GM12878 (cell line): ENCODE measurements at regions not wholly inside any gene's neighbourhood (a gene's known extent, or its start where the extent isn't known, plus 50 kb on each side); places are given as distances from the start of the nearest gene placed in this dataset.

Experiments used
- ATAC-seq: fragments of 200-7000 bp; cut with Tn5 transposase; 3 replicates; pipeline ENCODE4 v1.9.1; 2020; ENCODE audit warnings: mild to moderate bottlenecking, moderate library complexity
- BruUV-seq: library from RNA; stranded (reverse); fragments of 400-500 nt; replicated peaks from 2 replicates; lab custom pipeline; 2021; lab: Mats Ljungman, UMichigan
- CTCF ChIA-PET: fragments of 300-600 bp; sonication (Branson Sonifier 250); formaldehyde crosslinking; extraction: SDS; loops from one replicate; lab custom pipeline; 2021; ENCODE audit warnings: inconsistent platforms; lab: Yijun Ruan, JAX
- POLR2A ChIA-PET: fragments of 350-600 bp; formaldehyde crosslinking; extraction: SDS; loops from one replicate; lab custom pipeline; 2021; ENCODE audit warnings: inconsistent platforms; lab: Charles Lee
- RAD21 ChIA-PET: fragments of 300-600 bp; sonication (Branson Sonifier 250); formaldehyde crosslinking; loops from one replicate; lab custom pipeline; 2023; ENCODE audit warnings: antibody characterized with exemption; ENCODE audit not compliant: unreplicated experiment; lab: Charles Lee
- SMC1A ChIA-PET: fragments of 300-600 bp; sonication (Branson Sonifier 250); formaldehyde crosslinking; loops from one replicate; lab custom pipeline; 2023; ENCODE audit not compliant: unreplicated experiment, uncharacterized antibody; lab: Charles Lee
- DNase-seq: peaks from one replicate; pipeline ENCODE4 v3.0.0-alpha.2; 2011; ENCODE audit warnings: low read depth, low spot score
- FAIRE-seq: peaks from 3 replicates; lab custom pipeline; 2011; peaks lifted over from hg19 to GRCh38; lab: Jason Lieb, UNC
- H2AFZ ChIP-seq: 2 replicates; pipeline ENCODE4 v1.6.0; 2011; ENCODE audit warnings: low read depth, low read length, control low read depth; ENCODE audit not compliant: control insufficient read depth
- H3K27ac ChIP-seq: 2 replicates; pipeline ENCODE4 v1.5.1; 2011; ENCODE audit warnings: control low read depth; ENCODE audit not compliant: control insufficient read depth, insufficient read depth
- H3K27me3 ChIP-seq, 2 experiments: replicated peaks in 1 of 2; 2 replicates each; pipeline versions ENCODE4 v1.6.0 to v1.6.1; 2011; ENCODE audit warnings: low read length in 1 of 2; ENCODE audit not compliant: control insufficient read depth in 2 of 2, insufficient read depth in 2 of 2
- H3K36me3 ChIP-seq, 2 experiments: 2 replicates each; pipeline ENCODE4 v1.5.1; 2011; ENCODE audit warnings: low read length in 1 of 2; ENCODE audit not compliant: control insufficient read depth in 2 of 2, insufficient read depth in 2 of 2
- H3K4me1 ChIP-seq: 2 replicates; pipeline ENCODE4 v1.6.1; 2011; ENCODE audit warnings: mild to moderate bottlenecking, low read length, moderate library complexity, mixed read lengths; ENCODE audit not compliant: control insufficient read depth, insufficient read depth
- H3K4me2 ChIP-seq: 2 replicates; pipeline ENCODE4 v1.6.0; 2011; ENCODE audit warnings: control low read depth; ENCODE audit not compliant: control insufficient read depth, insufficient read depth
- H3K4me3 ChIP-seq: fragments of 200-600 bp; sonication (generic); 2 replicates; pipeline ENCODE4 v1.5.1; 2016
- H3K79me2 ChIP-seq: 2 replicates; pipeline ENCODE4 v1.6.0; 2011; ENCODE audit warnings: low read length; ENCODE audit not compliant: control insufficient read depth, insufficient read depth
- H3K9ac ChIP-seq: 2 replicates; pipeline ENCODE4 v1.8.0; 2011; ENCODE audit warnings: low read length, control low read depth, mixed read lengths; ENCODE audit not compliant: control insufficient read depth, insufficient read depth
- H3K9me3 ChIP-seq: replicated peaks from 3 replicates; pipeline ENCODE4 v1.5.1; 2011; ENCODE audit warnings: mild to moderate bottlenecking, low read length; ENCODE audit not compliant: control insufficient read depth, insufficient read depth
- H4K20me1 ChIP-seq: 2 replicates; pipeline ENCODE4 v1.6.0; 2011; ENCODE audit not compliant: control insufficient read depth, insufficient read depth
- BRCA1 ChIP-seq: IDR thresholded peaks from 2 replicates; pipeline ENCODE4 v1.6.1; 2011; ENCODE audit warnings: low read depth, low read length, improper control_type of control experiment
- CREM ChIP-seq: IDR thresholded peaks from 2 replicates; pipeline ENCODE4 v1.6.1; 2014; ENCODE audit warnings: antibody characterized with exemption, low read depth
- DPF2 ChIP-seq: fragments of 450-650 bp; IDR thresholded peaks from 2 replicates; pipeline ENCODE4 v1.6.1; 2017; ENCODE audit warnings: mild to moderate bottlenecking
- E2F8 ChIP-seq: fragments of 450-650 bp; IDR thresholded peaks from 2 replicates; pipeline ENCODE4 v1.6.1; 2018; ENCODE audit warnings: mild to moderate bottlenecking, low read depth, moderate library complexity; ENCODE audit not compliant: partially characterized antibody
- EED ChIP-seq: sonication (generic); IDR thresholded peaks from 2 replicates; pipeline ENCODE4 v1.6.1; 2016; ENCODE audit warnings: antibody characterized with exemption, low read depth
- GATAD2B ChIP-seq: fragments of 450-650 bp; conservative IDR thresholded peaks from 2 replicates; pipeline ENCODE4 v1.6.1; 2017; ENCODE audit warnings: low read depth, mild to moderate bottlenecking, moderate library complexity
- IKZF1 ChIP-seq: fragments of 450-650 bp; conservative IDR thresholded peaks from 2 replicates; pipeline ENCODE4 v1.6.1; 2017; ENCODE audit warnings: antibody characterized with exemption, mild to moderate bottlenecking
- IRF4 ChIP-seq: IDR thresholded peaks from 2 replicates; pipeline ENCODE4 v1.6.1; 2011; ENCODE audit warnings: low read depth, low read length
- MTA2 ChIP-seq: fragments of 450-650 bp; IDR thresholded peaks from 2 replicates; pipeline ENCODE4 v1.6.1; 2016; ENCODE audit warnings: low read depth, mild to moderate bottlenecking, moderate library complexity
- NBN ChIP-seq: fragments of 450-650 bp; IDR thresholded peaks from 2 replicates; pipeline ENCODE4 v1.6.1; 2016
- NFXL1 ChIP-seq: fragments of 450-650 bp; IDR thresholded peaks from 2 replicates; pipeline ENCODE4 v1.6.1; 2017; ENCODE audit warnings: antibody characterized with exemption, mild to moderate bottlenecking, borderline replicate concordance
- RELB ChIP-seq: fragments of 450-650 bp; IDR thresholded peaks from 2 replicates; pipeline ENCODE4 v1.6.1; 2017; ENCODE audit warnings: low read depth, mild to moderate bottlenecking, moderate library complexity
- TCF12 ChIP-seq: IDR thresholded peaks from 2 replicates; pipeline ENCODE4 v1.6.1; 2011; ENCODE audit warnings: low read depth, mild to moderate bottlenecking, low read length
- WGBS: methylation state at CpG from one replicate; pipeline ENCODE4 v1.1.6; 2016; ENCODE audit warnings: low lambda C conversion rate; ENCODE audit not compliant: insufficient replicate concordance, insufficient coverage; ENCODE audit errors: missing lambda C conversion rate; 5-methylcytosine and 5-hydroxymethylcytosine counted together
- in situ Hi-C: fragments of 300-500 bp; cut with MboI; formaldehyde crosslinking; loops from 9 replicates; pipeline ENCODE4 v1.14.3; 2018; ENCODE audit warnings: mixed read lengths
- intact Hi-C: fragments of 100-400 bp; cut with micrococcal nuclease; formaldehyde crosslinking; loops from one replicate; pipeline ENCODE4 v1.14.2; 2022; ENCODE audit not compliant: unreplicated experiment
- TF ChIP-seq, protein P1 (sequence below): IDR thresholded peaks from 2 replicates; pipeline ENCODE4 v1.6.1; 2012; ENCODE audit warnings: low read depth, low read length, improper control_type of control experiment
- TF ChIP-seq, protein P2 (sequence below): fragments of 450-650 bp; IDR thresholded peaks from 2 replicates; pipeline ENCODE4 v1.6.1; 2017; ENCODE audit warnings: mild to moderate bottlenecking, low read depth, inconsistent platforms; ENCODE audit not compliant: poor library complexity, severe bottlenecking
- TF ChIP-seq, protein P3 (sequence below): fragments of 450-650 bp; IDR thresholded peaks from 2 replicates; pipeline ENCODE4 v1.6.1; 2016; ENCODE audit warnings: mild to moderate bottlenecking

DNA sequence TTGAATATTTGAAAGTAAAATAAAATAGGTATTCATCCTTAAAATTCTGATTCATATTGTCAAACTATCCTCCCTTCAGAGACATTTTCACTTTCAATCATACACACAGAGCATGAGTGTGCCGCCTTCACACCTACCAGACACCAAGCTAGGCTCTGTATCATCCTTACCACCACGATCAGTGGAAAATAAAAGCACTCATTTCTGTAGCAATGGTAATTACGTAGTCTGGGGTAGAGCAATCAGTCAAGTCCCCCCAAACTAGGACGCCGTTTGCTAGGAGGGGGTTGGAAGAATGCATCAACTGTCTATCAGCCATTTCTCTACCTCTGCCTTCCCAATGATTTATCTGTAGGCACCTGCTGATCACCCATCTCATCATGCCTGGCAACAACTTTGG is 84.6 kb upstream of the GRIN2A start:
- CTCF ChIA-PET, result interaction anchor here (0.8 to 3.3 kb wide), 9 partner anchors 9 to 242 kb away, joined by 3 to 12 read pairs (median 4); no protein-coding TSS in a partner anchor
- no TSS peak for BruUV-seq
- FAIRE-seq, result peak; percentile 35
- peak overlapping the region; percentile 36 for H2AFZ ChIP-seq
- H3K4me3 ChIP-seq, result no peak overlapping the region
- no peaks in the 10 kb centered on the region for H3K27me3 ChIP-seq
- peaks cover 9% of the 10 kb centered on the region for H3K4me1 ChIP-seq
- peak; percentile 54 for DNase-seq
- H3K9ac ChIP-seq, result no peak overlapping the region
- RAD21 ChIA-PET, result interaction anchor here (0.6 to 4.1 kb wide), 9 partner anchors 9 to 470 kb away, joined by 3 to 19 read pairs (median 3); no protein-coding TSS in a partner anchor
- POLR2A ChIA-PET, result interaction anchor here (1.0 to 1.4 kb wide), 3 partner anchors 9 to 46 kb away, joined by 3 to 4 read pairs (median 3); no protein-coding TSS in a partner anchor
- SMC1A ChIA-PET, result interaction anchor here (0.7 to 3.6 kb wide), 10 partner anchors 10 to 244 kb away, joined by 3 to 20 read pairs (median 4); no protein-coding TSS in a partner anchor
- WGBS, result 8% methylated on average over 5 of the region's 5 CpGs
- intact Hi-C loops (loop anchor here (2.0 kb wide), 1 partner anchor 30 kb away; no protein-coding TSS in a partner anchor), in situ Hi-C loops (loop anchor here (10.0 kb wide), 1 partner anchor 118 kb away; the partner anchor contains the start of gene ATF7IP2)
- no peak overlapping the region for H3K4me2 ChIP-seq
- no peaks in the 10 kb centered on the region; the same call in 1 of the 3 replicates for H3K9me3 ChIP-seq
- no peaks in the 10 kb centered on the region for H3K36me3 ChIP-seq
- H4K20me1 ChIP-seq, result no peaks in the 10 kb centered on the region
- no peak overlapping the region for H3K27ac ChIP-seq
- H3K79me2 ChIP-seq, result no peaks in the 10 kb centered on the region
- peak; percentile 98 for ATAC-seq
- no peak for TF ChIP-seq TCF12
- peak; percentile 49; the same call in 1 of the 2 replicates for TF ChIP-seq DPF2
- peak; percentile 52; the same call in 1 of the 2 replicates for TF ChIP-seq NBN
- no peak for TF ChIP-seq BRCA1
- peak; percentile 62 for TF ChIP-seq CREM
- peak; percentile 77 for TF ChIP-seq MTA2
- TF ChIP-seq GATAD2B, result 0 out of 2 replicates have a peak, but pooled peaks have one; percentile 20
- TF ChIP-seq IKZF1, result peak; percentile 41; the same call in 1 of the 2 replicates
- no peak for TF ChIP-seq NFXL1
- 0 out of 2 replicates have a peak, but pooled peaks have one; percentile 23 for TF ChIP-seq EED
- TF ChIP-seq, protein P1, sequence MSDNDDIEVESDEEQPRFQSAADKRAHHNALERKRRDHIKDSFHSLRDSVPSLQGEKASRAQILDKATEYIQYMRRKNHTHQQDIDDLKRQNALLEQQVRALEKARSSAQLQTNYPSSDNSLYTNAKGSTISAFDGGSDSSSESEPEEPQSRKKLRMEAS, result peak; percentile 44; the same call in 1 of the 2 replicates
- TF ChIP-seq E2F8, result no peak
- TF ChIP-seq, protein P2, sequence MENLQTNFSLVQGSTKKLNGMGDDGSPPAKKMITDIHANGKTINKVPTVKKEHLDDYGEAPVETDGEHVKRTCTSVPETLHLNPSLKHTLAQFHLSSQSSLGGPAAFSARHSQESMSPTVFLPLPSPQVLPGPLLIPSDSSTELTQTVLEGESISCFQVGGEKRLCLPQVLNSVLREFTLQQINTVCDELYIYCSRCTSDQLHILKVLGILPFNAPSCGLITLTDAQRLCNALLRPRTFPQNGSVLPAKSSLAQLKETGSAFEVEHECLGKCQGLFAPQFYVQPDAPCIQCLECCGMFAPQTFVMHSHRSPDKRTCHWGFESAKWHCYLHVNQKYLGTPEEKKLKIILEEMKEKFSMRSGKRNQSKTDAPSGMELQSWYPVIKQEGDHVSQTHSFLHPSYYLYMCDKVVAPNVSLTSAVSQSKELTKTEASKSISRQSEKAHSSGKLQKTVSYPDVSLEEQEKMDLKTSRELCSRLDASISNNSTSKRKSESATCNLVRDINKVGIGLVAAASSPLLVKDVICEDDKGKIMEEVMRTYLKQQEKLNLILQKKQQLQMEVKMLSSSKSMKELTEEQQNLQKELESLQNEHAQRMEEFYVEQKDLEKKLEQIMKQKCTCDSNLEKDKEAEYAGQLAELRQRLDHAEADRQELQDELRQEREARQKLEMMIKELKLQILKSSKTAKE, result peak; percentile 58
- TF ChIP-seq RELB, result peak; percentile 71
- TF ChIP-seq, protein P3, sequence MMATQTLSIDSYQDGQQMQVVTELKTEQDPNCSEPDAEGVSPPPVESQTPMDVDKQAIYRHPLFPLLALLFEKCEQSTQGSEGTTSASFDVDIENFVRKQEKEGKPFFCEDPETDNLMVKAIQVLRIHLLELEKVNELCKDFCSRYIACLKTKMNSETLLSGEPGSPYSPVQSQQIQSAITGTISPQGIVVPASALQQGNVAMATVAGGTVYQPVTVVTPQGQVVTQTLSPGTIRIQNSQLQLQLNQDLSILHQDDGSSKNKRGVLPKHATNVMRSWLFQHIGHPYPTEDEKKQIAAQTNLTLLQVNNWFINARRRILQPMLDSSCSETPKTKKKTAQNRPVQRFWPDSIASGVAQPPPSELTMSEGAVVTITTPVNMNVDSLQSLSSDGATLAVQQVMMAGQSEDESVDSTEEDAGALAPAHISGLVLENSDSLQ, result peak; percentile 76
- TF ChIP-seq IRF4, result peak; percentile 61; the same call in 1 of the 2 replicates
